Esophagus muscularis mucosa (tissue), 4 donors: ENCODE measurements at regions not wholly inside any gene's neighbourhood (a gene's known extent, or its start where the extent isn't known, plus 50 kb on each side); places are given as distances from the start of the nearest gene placed in this dataset.

Experiments
- DNase-seq: peaks from one replicate; pipeline ENCODE4 v3.0.0-alpha.2; 2017; ENCODE audit errors: extremely low spot score
- H3K27ac ChIP-seq, 4 donors: fragments of 200-600 bp; sonication (generic); replicated peaks in 1 of 4; 1 replicate in 3 of 4; 2 replicates in 1 of 4; pipeline ENCODE4 v1.5.1; 2016 to 2019; ENCODE audit warnings: mild to moderate bottlenecking in 1 of 4
- H3K27me3 ChIP-seq, 4 donors: fragments of 200-600 bp; sonication (generic); one replicate each; pipeline versions ENCODE4 v1.5.1 to v1.6.0; 2016 to 2019
- H3K36me3 ChIP-seq, 4 donors: fragments of 200-600 bp; sonication (generic); one replicate each; pipeline ENCODE4 v1.5.1; 2016 to 2019
- H3K4me1 ChIP-seq, 4 donors: fragments of 200-600 bp; sonication (generic); one replicate each; pipeline ENCODE4 v1.5.1; 2016 to 2019
- H3K4me3 ChIP-seq, 4 donors: fragments of 200-600 bp; sonication (generic); 1 replicate in 2 of 4; 2 replicates in 2 of 4; pipeline ENCODE4 v1.5.1; 2016 to 2019; ENCODE audit warnings: mild to moderate bottlenecking in 4 of 4, moderate library complexity in 1 of 4
- H3K9me3 ChIP-seq, 4 donors: fragments of 200-600 bp; sonication (generic); 1 replicate in 3 of 4; 2 replicates in 1 of 4; pipeline ENCODE4 v1.5.1; 2016 to 2019
- CTCF ChIP-seq, 3 experiments: fragments of 200-600 bp in 2 of 3; fragments of 450-650 bp in 1 of 3; sonication (generic) in 2 of 3; IDR thresholded peaks; one replicate each; pipeline ENCODE4 v1.5.1; 2017 to 2019; ENCODE audit warnings: antibody characterized with exemption in 3 of 3, mild to moderate bottlenecking in 2 of 3, moderate library complexity in 1 of 3
- EP300 ChIP-seq: sonication (generic); formaldehyde crosslinking; IDR thresholded peaks from one replicate; pipeline ENCODE4 v1.6.1; 2017; ENCODE audit warnings: antibody characterized with exemption
- POLR2A ChIP-seq: fragments of 450-650 bp; IDR thresholded peaks from one replicate; pipeline ENCODE4 v1.6.1; 2017; ENCODE audit warnings: antibody characterized with exemption, moderate library complexity, mild to moderate bottlenecking, low read depth
- POLR2AphosphoS5 ChIP-seq, 2 donors: sonication (generic); formaldehyde crosslinking; IDR thresholded peaks; one replicate each; pipeline ENCODE4 v1.6.1; 2017; ENCODE audit warnings: antibody characterized with exemption in 2 of 2
- WGBS: methylation state at CpG from one replicate; pipeline ENCODE4 v1.1.5; 2018; 5-methylcytosine and 5-hydroxymethylcytosine counted together
- intact Hi-C: fragments of 100-400 bp; cut with DNase I; formaldehyde crosslinking; loops from one replicate; pipeline ENCODE4 v1.15.1; 2023

GRCh38 chrX:43139645-43140044 lies 361.7 kb upstream of the PPP1R2C start:
- WGBS, result 95% methylated on average over 1 of the region's 1 CpG
- Histone ChIP-seq H3K9me3 (no peaks in the 10 kb centered on the region), H3K27me3 (no peaks in the 10 kb centered on the region), H3K27ac (no peak overlapping the region), H3K4me3 (no peak overlapping the region), H3K4me1 (no peaks in the 10 kb centered on the region), H3K36me3 (no peaks in the 10 kb centered on the region)
- DNase-seq, result no peak
- intact Hi-C loops, result no loop called here
- TF ChIP-seq CTCF (IDR thresholded peaks at IDR 0.05) (no peak), POLR2AphosphoS5 (IDR thresholded peaks at IDR 0.05) (no peak), EP300 (no peak), POLR2A (no peak)

DNA sequence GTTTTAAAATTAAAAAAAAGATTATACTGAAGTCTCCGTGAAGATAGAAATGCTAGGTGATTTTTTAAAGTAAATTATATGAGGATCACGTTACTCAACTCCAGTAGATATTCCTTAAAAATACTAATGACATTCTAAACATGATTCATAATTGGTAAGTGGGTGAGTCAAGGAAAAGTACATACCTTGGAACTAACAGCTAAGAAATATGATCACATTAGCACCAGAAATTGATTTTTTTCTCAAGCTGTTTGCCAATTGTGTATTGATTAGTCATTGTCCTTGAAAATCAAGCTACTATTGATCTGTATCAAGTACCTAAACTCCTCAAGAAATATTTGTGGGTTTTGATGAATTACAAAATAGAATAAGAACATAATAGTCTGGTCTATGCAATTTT lies 362.6 kb upstream of the PPP1R2C start:
- DNase-seq, result no peak
- Histone ChIP-seq H3K4me1 (no peaks in the 10 kb centered on the region), H3K9me3 (no peaks in the 10 kb centered on the region), H3K36me3 (no peaks in the 10 kb centered on the region), H3K4me3 (no peak overlapping the region), H3K27ac (no peak overlapping the region), H3K27me3 (no peaks in the 10 kb centered on the region)
- TF ChIP-seq EP300, result no peak
- TF ChIP-seq CTCF (IDR thresholded peaks at IDR 0.05), result no peak
- TF ChIP-seq POLR2A, result no peak
- TF ChIP-seq POLR2AphosphoS5 (IDR thresholded peaks at IDR 0.05), result no peak
- 57% methylated on average over 2 of the region's 2 CpGs for WGBS
- intact Hi-C loops, result no loop called here

DNA sequence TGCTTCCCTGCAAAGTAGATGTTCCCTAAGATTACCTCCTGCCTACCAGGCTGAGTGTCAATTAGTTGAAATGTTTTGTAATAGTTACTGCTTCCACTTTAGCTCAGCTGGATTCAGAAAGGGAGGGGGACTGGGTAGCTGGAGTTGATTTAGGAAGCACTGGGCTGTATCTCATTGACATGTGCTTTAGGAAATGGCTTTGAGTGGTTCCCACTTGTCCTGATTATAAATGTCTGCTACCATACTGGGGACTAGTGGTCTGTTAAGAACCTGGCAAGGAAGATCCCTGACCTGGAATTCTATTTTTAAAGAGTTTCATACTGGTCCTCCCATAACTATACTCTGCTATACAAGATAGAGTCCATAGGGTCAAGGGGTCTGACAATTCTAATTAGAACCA lies 363.9 kb upstream of the PPP1R2C start:
- no peak for DNase-seq
- Histone ChIP-seq H3K27me3 (no peaks in the 10 kb centered on the region), H3K9me3 (no peaks in the 10 kb centered on the region), H3K27ac (no peak overlapping the region), H3K4me1 (no peaks in the 10 kb centered on the region), H3K4me3 (no peak overlapping the region), H3K36me3 (no peaks in the 10 kb centered on the region)
- TF ChIP-seq EP300, result no peak
- no peak for TF ChIP-seq POLR2AphosphoS5 (IDR thresholded peaks at IDR 0.05)
- intact Hi-C loops, result no loop called here

DNA sequence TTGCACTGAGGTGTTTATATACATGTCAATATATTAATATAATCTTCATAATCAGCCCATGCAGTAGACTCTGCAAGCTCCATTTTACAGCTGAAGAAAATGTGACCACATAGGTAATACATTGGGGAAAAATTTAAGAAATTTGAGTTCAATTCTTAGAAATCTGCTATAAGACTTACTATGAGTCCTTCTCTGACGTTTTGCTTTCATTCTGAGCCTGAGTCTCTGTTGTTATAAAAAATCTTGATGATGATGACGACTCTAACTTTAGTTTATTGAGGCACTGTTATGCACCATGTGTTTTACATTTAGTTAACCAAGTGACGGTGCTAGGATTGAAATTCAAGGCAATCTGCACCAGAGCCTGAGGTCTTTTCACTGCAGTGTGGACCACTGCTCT lies 370.3 kb upstream of the PPP1R2C start:
- 57% methylated on average over 3 of the region's 3 CpGs for WGBS
- no peaks in the 10 kb centered on the region for H3K27me3 ChIP-seq
- H3K4me1 ChIP-seq, result no peaks in the 10 kb centered on the region
- no peak for DNase-seq
- no peaks in the 10 kb centered on the region for H3K36me3 ChIP-seq
- no peak overlapping the region for H3K27ac ChIP-seq
- no peaks in the 10 kb centered on the region for H3K9me3 ChIP-seq
- no peak for TF ChIP-seq EP300
- no peak for TF ChIP-seq CTCF (IDR thresholded peaks at IDR 0.05)
- no peak for TF ChIP-seq POLR2A
- TF ChIP-seq POLR2AphosphoS5 (IDR thresholded peaks at IDR 0.05), result no peak
- no peak overlapping the region for H3K4me3 ChIP-seq
- intact Hi-C loops, result no loop called here

GRCh38 chrX:43165343-43165920 lies 387.5 kb upstream of the PPP1R2C start:
- Histone ChIP-seq H3K9me3 (peaks cover 0 to 4% (median 0%) of the 10 kb centered on the region in 4 donors), H3K27me3 (no peaks in the 10 kb centered on the region), H3K4me1 (no peaks in the 10 kb centered on the region), H3K4me3 (no peak overlapping the region), H3K36me3 (no peaks in the 10 kb centered on the region), H3K27ac (no peak overlapping the region)
- intact Hi-C loops, result no loop called here
- WGBS, result 59% methylated on average over 5 of the region's 5 CpGs
- TF ChIP-seq POLR2AphosphoS5 (IDR thresholded peaks at IDR 0.05) (no peak), CTCF (IDR thresholded peaks at IDR 0.05) (no peak), EP300 (no peak), POLR2A (no peak)
- DNase-seq, result no peak
